Left cardiac atrium (tissue), 4 donors: ENCODE measurements at regions not wholly inside any gene's neighbourhood (a gene's known extent, or its start where the extent isn't known, plus 50 kb on each side); places are given as distances from the start of the nearest gene placed in this dataset.

Source experiments
- ATAC-seq, 2 donors: fragments of 200-7000 bp; cut with Tn5 transposase; one replicate each; pipeline ENCODE4 v1.9.1; 2020; ENCODE audit warnings: mild to moderate bottlenecking in 2 of 2, moderate library complexity in 2 of 2
- DNase-seq: peaks from one replicate; pipeline ENCODE4 v3.0.0-alpha.2; 2020
- intact Hi-C, 2 donors: fragments of 100-400 bp; cut with DNase I; formaldehyde crosslinking; loops; one replicate each; pipeline versions ENCODE4 v1.14.1 to v1.15.1; 2022 to 2023
- donor health status: DM: no; HTN: yes; CAD: no.
- donor health status: DM: no; HTN: yes; CAD: no; lungs with severe emphysema.
- donor health status: DM: yes; HTN: yes; CAD: no.
- donor health status: Dilated cardiomyopathy.

DNA sequence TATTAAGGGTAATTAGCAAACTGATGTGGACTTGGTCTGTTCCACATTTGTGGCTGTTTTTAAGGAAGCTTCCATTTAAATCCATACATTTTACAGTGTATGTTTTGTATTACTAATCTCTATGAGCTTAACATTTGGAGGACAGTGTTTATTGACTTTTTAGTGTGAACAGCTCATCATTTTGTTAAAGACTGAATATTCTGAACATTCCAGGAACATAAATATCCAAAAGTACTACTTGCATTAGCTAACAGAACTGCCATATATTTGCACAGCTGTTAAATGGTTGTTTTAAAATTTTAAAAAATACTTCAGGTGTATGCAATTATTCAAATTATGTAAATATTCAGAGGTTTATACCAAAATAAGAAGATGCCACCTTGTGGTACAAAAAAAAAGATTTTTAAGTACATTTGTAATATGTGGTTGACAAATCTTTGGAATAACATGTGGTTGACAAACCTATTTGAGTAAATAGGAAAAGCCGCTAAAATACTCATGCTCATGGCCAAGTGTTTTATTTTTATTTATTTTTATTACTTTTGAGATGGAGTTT is 439.7 kb upstream of the FANCL start:
- intact Hi-C loops, result no loop called here
- DNase-seq, result no peak
- no peak for ATAC-seq

DNA sequence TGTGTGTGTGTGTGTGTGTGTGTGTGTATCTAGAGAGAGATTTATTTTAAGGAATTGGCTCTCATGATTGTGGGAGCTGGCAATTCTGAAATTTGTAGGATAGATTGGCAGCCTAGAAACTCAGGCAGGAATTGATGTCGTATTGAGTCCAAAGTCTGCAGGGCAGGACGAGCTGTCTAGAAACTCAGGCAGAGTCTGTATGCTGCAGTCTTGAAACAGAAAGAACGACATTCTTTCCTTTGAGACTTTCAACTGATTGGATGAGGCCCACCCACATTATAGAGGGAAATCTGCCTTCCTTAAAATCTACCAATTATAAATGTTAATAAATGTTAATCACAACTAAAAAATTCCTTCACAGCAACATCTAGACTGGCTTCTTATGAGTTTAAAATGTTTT is 436.6 kb upstream of the FANCL start:
- ATAC-seq, result no peak
- intact Hi-C loops, result no loop called here

DNA sequence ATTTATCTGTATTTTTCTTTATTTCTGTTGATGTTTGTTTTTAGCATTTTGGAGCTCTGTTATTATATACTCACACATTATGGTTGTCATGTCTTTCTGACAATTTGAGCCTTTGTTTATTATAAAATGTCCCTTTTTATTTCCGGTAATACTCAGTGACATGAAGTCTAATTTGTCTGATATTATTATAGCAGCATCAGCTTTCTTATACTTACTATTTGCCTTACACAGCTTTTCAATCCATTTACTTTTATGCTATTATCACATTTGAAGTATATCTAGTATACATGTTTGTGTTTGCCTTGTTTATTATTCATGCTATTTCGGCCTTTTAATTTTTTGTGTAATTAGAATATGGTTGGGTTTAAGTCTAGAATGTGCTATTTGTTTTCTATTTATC is 430.6 kb upstream of the FANCL start:
- ATAC-seq (no peak), DNase-seq (no peak)
- intact Hi-C loops, result no loop called here

More for the DNA sequence above, 436.6 kb upstream of the FANCL start:
- no peak for DNase-seq

DNA sequence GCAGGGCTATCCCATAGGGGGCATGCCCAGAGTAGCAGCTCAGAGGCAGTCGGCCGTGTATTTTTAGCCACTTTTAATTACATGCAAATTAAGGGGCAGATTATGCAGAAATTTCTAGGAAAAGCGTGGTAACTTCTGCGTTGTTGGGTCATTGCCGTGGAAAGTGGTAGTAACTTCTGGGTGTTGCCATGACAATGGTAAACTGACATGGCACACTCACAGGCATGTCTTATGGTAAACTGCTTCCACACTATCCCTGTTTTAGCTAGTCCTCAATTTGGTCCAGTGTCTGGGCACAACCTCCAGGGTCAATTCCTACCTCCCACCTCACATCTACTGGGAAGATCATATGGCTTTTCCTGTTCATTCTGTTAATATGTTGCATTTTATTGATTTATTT is 428.9 kb upstream of the FANCL start:
- intact Hi-C loops, result no loop called here
- DNase-seq (no peak), ATAC-seq (no peak)

DNA sequence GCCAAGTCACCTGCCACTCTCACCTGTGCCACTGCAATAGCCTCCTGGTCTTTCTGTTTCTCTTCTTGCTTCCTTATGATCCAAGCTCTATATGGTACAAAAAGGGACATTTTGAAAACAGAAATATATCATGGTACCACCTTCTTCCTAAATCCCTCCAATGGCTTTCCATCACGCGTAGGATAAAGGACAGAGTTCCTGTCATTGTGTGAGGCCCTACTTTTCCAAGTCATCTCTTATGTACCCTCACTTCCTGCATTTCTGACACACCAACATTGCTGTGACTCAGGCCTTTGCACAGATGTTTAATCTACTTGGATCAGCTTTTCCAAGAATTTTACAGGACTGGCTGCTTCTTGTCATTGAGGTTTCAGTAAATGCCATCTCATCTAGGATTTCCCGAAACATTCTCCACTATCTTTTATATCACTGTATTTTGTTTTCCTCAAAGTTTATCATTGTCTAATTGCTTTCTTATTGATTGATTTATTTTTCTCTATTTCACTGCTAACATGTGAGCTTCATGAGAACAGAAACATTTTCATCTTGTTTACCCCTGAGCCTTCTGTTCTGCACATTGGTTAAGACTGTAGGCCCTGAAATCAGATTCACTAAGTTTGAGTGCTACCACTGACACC is 426.1 kb upstream of the FANCL start:
- no peak for ATAC-seq
- DNase-seq, result no peak
- intact Hi-C loops, result no loop called here

DNA sequence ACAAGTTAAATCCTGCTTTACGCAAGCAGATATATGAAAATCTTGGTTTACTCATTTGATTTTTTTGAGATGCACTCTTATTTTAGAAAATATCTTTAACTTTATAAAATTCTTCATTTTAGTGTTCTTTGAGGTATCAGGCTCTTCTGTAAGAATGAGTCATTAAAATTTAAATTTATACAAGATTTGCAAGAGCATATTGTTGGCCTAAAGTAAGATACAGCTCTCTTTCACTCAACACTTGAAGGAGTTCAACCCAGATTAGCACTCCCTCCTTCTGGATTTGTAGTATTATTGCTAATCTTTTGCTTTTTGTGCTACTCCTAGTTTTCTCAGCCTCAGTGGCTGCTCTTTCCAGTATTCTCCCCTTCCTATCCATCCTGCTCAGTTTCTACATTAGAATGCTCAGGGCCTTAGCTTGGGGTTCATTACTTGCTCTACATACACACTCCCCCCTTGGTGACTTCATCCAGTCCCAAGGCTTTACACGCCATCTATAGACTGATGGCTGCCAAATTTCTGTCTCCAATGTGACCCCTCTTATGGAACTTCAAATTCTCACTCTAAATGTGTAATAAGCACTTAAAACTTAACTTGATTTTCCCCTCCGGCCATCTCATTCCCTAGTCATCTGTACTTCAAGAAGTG is 425.3 kb upstream of the FANCL start:
- DNase-seq (no peak), ATAC-seq (no peak)
- intact Hi-C loops, result no loop called here

DNA sequence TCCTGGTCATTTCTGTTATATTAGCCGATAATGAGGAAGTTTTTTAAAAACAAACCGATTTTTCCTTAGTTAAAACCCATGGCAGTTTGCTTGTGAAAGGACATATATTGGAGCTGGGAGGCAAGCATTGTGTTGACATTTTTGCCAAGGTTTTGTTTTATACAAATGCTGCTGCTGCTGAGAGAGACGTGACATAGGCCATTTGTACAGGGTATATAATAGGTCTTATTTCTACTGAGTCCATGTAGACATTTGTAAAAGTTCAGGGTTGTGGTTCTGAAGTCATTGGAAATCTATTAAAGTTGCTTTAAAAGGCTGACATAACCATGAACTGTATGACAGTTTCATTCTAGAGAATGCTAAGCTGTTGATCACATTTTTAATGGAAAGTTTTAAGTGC is 424.0 kb upstream of the FANCL start:
- intact Hi-C loops, result no loop called here
- no peak for ATAC-seq
- DNase-seq, result no peak

DNA sequence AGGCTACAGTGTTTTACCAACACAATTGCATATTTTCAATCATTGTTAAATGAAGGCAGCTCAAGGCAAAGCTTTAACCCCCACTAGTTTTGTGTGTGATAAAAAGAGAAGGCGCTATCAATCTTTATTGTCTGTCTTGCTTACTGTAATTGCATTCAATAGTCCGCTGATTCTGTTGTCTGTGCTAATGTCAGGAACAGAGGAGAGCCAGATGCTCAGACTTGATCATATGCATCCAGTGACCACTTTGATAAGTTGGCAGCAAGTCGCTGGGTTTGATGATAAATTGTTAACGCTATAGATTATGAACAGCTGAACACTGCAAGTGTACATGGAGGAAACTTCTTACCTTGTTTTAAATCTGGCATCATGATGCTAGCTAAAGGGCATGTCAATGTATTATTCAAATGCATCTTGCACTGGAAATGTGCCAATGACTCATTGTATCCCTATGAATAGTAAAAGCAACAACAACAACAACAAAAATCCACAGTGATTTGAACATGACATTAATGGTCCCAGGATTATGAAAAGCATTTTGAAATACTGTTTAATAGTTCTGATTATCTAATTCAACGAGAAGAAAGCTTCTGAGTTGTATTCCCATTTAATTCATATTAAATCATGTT is 423.5 kb upstream of the FANCL start:
- DNase-seq, result no peak
- intact Hi-C loops, result no loop called here
- ATAC-seq, result no peak

DNA sequence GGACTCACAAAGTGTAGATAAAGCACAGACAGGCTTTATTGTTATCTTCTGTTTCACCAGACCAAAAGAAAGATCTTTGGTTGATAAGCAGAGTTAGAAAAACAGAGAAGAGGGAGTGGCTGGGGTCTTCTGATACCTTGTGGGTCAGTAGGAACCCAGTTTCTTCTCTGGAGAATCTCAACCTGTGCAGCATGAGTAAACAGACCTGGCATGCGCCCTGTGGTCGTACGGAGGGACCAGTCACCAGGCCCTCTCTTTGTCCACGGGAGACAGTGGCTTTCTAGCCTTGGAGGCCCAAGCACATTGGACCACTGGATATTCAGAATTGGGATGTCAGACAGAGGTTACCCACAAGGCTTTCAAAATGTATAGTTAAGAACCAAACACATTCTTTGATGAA is 418.9 kb upstream of the FANCL start:
- intact Hi-C loops, result no loop called here
- DNase-seq, result no peak

DNA sequence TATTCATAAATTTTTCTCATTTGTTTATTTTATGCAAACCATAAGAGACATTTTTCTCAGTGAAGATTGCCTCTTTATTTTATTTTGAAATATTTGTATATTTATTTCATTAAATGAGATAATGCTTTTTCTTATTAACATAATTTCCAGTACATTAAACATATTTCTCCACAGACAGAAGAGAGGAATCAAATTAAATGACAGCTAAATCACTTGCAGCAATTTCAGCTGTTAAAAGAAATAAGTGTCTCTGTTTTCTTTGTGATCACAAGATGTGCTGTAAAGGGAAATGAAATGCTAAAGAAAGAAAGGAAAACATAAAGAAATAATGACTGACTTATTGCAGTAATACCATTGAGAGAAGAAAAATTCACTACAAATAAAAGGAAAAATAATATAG is 414.0 kb upstream of the FANCL start:
- intact Hi-C loops, result no loop called here
- no peak for DNase-seq
- ATAC-seq, result no peak

More for the DNA sequence above, 418.9 kb upstream of the FANCL start:
- no peak for ATAC-seq

DNA sequence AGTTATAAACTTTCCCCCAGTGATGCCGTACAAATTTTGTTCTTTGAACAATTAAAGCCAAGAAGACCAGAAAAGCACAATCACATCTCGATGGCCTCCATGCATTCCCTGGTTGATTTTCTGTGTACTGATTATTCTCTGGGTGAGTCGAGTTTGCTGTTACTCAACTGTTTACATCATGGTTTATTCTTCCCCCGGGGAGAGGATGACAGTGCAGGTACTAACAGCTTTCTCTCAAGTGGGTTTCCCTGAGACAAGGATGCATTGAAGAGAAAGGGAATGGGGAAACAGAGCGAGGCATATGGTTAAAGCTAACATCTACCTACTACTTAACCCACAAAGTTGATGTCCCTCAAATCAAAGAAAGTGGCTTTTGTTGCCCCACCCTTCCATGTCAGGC is 410.8 kb upstream of the FANCL start:
- DNase-seq (no peak), ATAC-seq (no peak)
- intact Hi-C loops, result no loop called here

DNA sequence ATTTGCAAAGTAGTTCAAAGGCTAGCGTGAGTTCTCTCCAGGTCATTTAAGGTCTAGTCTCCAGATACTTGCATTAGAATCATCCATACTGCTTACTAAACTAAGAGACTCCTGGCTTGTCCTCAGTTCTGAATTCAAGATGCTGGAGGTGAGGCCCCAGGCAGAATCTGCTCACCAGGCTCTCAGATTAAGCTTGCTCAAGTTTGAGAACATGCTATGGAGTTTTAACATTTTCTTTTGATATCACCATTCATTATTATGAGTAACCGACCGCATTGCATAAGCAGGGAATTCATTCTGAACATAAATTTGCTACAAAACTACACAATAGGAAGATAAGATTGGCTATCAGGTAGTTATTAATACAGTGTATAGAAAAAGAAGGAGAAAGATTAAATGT is 409.7 kb upstream of the FANCL start:
- intact Hi-C loops, result no loop called here
- ATAC-seq (no peak), DNase-seq (no peak)

DNA sequence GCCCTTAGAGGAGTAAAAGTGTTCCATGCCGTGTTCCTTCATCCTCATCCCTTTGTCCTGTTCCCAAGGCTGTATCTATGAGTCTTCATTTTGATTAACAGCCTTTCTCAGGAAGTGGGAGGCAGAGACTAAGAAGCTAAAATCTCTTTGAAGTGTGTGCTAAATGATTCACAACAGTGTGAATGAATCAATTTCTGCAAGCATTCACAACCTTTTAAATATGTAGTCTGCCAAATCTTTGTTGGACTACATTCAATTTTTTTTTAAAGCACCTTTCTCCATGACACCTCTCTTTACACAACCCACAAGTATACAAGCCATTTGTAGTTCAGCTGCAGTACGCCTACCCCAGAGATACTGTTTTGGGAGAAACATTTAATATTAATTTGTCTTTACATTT is 408.6 kb upstream of the FANCL start:
- no peak for ATAC-seq
- no peak for DNase-seq
- intact Hi-C loops, result no loop called here

DNA sequence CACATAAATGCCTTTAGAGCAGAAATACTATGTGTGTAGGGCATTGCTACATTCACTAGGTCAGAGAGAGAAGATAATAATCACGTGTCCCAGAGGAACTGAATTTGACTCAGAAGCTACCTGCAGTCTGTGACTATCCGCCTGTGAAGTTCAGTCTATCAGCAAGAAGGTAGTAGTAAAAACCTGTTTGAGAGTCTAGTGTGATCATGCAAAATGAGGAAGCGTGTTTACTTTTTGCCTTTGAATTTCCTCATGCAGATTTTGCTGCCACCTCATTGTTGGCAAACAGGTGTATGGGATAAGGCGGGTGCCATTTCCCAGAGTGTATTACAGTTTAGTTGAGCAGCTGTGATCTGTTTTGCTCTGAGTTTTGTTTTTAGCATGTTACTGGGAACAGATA is 403.9 kb upstream of the FANCL start:
- intact Hi-C loops, result no loop called here
- ATAC-seq, result no peak
- no peak for DNase-seq

DNA sequence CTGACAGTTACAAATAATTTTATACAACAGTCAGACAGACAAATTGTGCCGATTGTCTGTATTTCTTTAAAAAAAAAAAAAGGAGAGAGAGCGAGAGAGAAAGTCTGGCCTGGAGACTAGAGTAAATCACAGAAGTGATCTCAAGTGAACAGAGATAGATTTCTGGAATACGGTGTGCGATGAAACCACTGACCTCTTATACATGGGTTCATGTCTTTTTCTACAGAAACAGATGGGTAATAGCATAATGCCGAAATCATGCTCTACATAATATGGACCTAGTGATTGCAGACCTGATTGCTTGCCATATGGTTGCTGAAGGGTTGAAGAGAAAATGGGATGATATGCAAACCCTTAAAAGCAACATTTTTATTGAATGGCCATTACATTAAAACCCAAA is 403.3 kb upstream of the FANCL start:
- DNase-seq (no peak), ATAC-seq (no peak)
- intact Hi-C loops, result no loop called here

DNA sequence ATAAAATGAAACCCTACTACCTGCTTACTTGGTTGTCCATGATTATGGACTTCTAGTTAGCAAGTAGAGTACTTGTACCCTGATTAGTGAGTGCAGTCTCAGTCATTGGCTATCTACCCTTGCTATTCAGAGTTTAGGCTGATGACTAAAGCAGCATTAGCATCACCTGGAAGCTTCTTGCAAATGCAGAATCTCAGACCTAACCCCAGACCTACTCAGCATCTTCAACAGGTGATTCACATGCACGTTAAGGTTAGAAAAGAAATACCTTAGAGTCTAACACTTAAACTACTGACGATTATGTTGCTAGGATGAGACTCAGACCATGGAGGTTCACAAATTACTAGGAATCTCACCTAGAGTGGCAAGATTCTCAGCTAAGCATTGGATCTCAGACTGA is 399.9 kb upstream of the FANCL start:
- intact Hi-C loops, result no loop called here
- DNase-seq (no peak), ATAC-seq (no peak)

DNA sequence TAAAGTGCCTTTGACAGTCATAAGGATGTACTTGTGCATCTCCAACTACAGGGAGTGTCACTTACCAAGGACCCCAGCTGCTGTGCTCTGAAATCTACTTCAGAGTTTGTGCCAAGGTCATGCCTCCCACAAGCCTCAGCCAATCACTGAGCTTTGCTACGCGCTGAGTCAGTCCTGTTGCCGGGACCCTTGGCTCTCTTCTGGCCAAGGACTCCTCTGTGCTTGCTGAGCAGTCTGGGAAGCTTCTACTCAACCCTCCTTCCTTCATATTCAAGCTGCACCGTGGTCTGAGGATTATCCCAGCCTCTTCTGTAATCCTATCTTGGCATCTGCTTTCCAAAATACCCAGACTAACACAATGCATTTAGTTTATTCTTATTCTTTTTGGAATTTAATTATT is 398.9 kb upstream of the FANCL start:
- intact Hi-C loops, result no loop called here
- ATAC-seq (no peak), DNase-seq (no peak)

DNA sequence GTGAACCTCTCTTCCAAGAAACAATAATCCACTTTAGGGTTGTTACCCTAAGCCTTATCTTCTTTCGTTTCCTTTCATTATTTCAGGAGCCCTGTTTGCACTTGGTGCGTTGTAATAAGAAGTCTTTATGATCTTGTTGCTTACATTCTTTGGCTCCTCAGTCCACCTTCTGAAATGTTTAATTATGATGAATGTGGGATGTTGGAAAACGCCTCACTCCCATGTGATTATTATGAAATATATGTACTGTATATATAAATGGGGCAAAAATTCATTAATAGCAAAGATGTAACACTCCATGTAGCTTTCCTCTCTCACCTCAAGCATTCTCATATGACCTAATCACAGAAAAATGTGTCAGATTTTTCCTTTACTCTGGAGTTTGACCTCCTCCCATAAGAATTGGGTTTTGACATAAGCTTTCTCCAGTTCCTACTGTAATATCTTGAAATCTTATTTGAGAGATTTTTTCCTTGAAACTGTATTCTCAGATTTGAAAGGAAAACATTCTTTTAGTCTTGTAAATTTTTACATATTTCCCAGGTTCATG is 397.2 kb upstream of the FANCL start:
- ATAC-seq, result no peak
- DNase-seq, result no peak
- intact Hi-C loops, result no loop called here

DNA sequence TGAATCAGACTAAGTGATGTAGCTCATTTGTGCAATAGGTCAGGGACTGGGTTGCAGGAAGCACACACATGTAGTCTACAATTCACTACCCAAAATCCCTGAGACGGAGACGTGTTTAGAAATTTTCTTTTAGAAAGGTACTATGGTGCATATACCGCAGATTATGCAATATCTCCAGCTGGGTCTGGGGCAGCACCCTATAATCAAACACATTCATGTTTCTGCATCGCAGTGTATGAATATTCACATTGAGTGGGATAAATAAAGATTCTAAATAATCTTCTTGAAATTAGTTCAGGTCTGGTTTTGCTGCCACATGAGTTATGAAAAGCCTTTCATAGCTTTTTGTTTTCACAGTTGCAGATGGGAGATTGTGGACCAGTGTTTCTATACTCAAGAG is 395.7 kb upstream of the FANCL start:
- no peak for ATAC-seq
- DNase-seq, result no peak
- intact Hi-C loops, result no loop called here

DNA sequence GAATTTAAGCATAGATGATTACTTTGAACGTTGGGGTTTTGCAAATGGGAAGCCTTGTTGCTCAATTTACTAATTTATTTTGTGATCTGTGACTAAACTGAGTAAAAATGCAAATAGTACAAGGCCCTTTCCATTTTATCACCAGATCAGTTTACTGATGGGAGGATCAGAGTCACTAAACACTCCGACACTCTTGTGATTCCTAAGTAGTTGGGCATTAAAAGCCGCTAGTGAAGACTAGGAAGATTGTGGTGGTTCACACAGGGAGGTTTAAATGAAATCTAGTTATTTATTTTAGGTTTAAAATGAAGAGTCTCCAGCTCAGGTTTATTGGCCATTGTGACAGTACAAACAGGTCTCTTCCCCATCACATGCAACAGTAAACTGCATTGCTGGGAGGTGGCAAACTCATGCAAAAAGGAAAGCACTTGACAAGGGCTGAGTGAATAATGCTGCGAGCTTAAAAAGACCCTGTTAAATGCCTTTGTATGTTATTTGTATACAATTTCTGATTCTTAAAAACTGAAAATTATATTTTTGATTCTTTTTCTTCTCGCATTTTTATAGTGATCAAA is 394.8 kb upstream of the FANCL start:
- ATAC-seq (no peak), DNase-seq (no peak)
- intact Hi-C loops, result no loop called here
